HepG2 (cell line): ENCODE measurements at regions not wholly inside any gene's neighbourhood (a gene's known extent, or its start where the extent isn't known, plus 50 kb on each side); places are given as distances from the start of the nearest gene placed in this dataset.

Experiments used
- ATAC-seq: fragments of 200-7000 bp; cut with Tn5 transposase; 3 replicates; pipeline ENCODE4 v1.9.1; 2020; ENCODE audit warnings: mild to moderate bottlenecking, moderate library complexity
- BruUV-seq: library from RNA; stranded (reverse); fragments of 400-500 nt; replicated peaks from 2 replicates; lab custom pipeline; 2021; lab: Mats Ljungman, UMichigan
- CTCF ChIA-PET: fragments of 300-600 bp; formaldehyde crosslinking; extraction: SDS; loops from one replicate; lab custom pipeline; 2021; ENCODE audit warnings: low total read pairs, inconsistent platforms, low intra/inter-chr PET ratio; lab: Yijun Ruan, JAX
- POLR2A ChIA-PET: fragments of 350-600 bp; sonication (Branson Sonifier 250); formaldehyde crosslinking; loops from one replicate; lab custom pipeline; 2020; ENCODE audit warnings: antibody characterized with exemption, inconsistent platforms; lab: Yijun Ruan, JAX
- DNase-seq: peaks from one replicate; pipeline ENCODE4 v3.0.0-alpha.2; 2015; ENCODE audit warnings: low spot score
- FAIRE-seq: peaks from 3 replicates; lab custom pipeline; 2011; peaks lifted over from hg19 to GRCh38; lab: Jason Lieb, UNC
- H2AFZ ChIP-seq: one replicate; pipeline ENCODE4 v1.6.1; 2011; ENCODE audit warnings: low read length, inconsistent platforms
- H3K27ac ChIP-seq: fragments of 300-600 bp; 3 replicates; pipeline ENCODE4 v1.8.0; 2011; ENCODE audit warnings: mixed run types, mild to moderate bottlenecking, mixed read lengths, low read length, inconsistent platforms; ENCODE audit not compliant: insufficient read depth; ENCODE audit errors: extremely low read length
- H3K27me3 ChIP-seq, 2 experiments: fragments of 200-600 bp in 1 of 2; 2 replicates in 1 of 2; 3 replicates in 1 of 2; pipeline versions ENCODE4 v1.6.0 to v1.8.0; 2011; ENCODE audit warnings: low read length in 2 of 2, mild to moderate bottlenecking in 2 of 2, moderate library complexity in 2 of 2, inconsistent platforms in 1 of 2; ENCODE audit not compliant: insufficient read depth in 2 of 2, control insufficient read depth in 1 of 2
- H3K36me3 ChIP-seq, 2 experiments: fragments of 200-600 bp in 1 of 2; replicated peaks in 1 of 2; 2 replicates in 1 of 2; 3 replicates in 1 of 2; pipeline versions ENCODE4 v1.5.1 to v1.8.0; 2011; ENCODE audit warnings: low read length in 2 of 2, inconsistent platforms in 1 of 2; ENCODE audit not compliant: insufficient read depth in 2 of 2, control insufficient read depth in 1 of 2
- H3K4me1 ChIP-seq: 2 replicates; pipeline ENCODE4 v1.5.1; 2012; ENCODE audit warnings: low read length, inconsistent platforms; ENCODE audit not compliant: insufficient read depth
- H3K4me2 ChIP-seq: 2 replicates; pipeline ENCODE4 v1.6.0; 2011; ENCODE audit warnings: low read depth, low read length, inconsistent platforms
- H3K4me3 ChIP-seq, 3 experiments: fragments of 200-600 bp in 1 of 3; sonication (generic), shearing (Covaris generic) in 1 of 3; replicated peaks in 1 of 3; 2 replicates each; pipeline ENCODE4 v1.5.1; 2011 to 2016; ENCODE audit warnings: low read length in 3 of 3, inconsistent platforms in 2 of 3, low read depth in 2 of 3, mild to moderate bottlenecking in 2 of 3, control low read depth in 1 of 3, mixed read lengths in 1 of 3; ENCODE audit not compliant: insufficient read depth in 1 of 3
- H3K79me2 ChIP-seq: one replicate; pipeline ENCODE4 v1.6.1; 2011; ENCODE audit warnings: low read length, inconsistent platforms; ENCODE audit not compliant: insufficient read depth
- H3K9ac ChIP-seq: 2 replicates; pipeline ENCODE4 v1.6.0; 2011; ENCODE audit warnings: mild to moderate bottlenecking, low read depth, low read length, inconsistent platforms; ENCODE audit not compliant: insufficient read depth
- H3K9me3 ChIP-seq: 2 replicates; pipeline ENCODE4 v1.5.1; 2012; ENCODE audit warnings: mild to moderate bottlenecking, low read length
- H4K20me1 ChIP-seq: 2 replicates; pipeline ENCODE4 v1.6.0; 2011; ENCODE audit warnings: inconsistent platforms, mild to moderate bottlenecking, low read length, moderate library complexity; ENCODE audit not compliant: insufficient read depth
- BHLHE40 ChIP-seq: IDR thresholded peaks from 2 replicates; pipeline ENCODE4 v1.6.1; 2011; ENCODE audit warnings: low read length, improper control_type of control experiment
- CEBPZ ChIP-seq: IDR thresholded peaks from 2 replicates; pipeline ENCODE4 v1.6.1; 2012; ENCODE audit warnings: low read length, improper control_type of control experiment
- DR1 ChIP-seq: sonication (generic); formaldehyde crosslinking; IDR thresholded peaks from 2 replicates; pipeline ENCODE4 v1.8.0; 2021; ENCODE audit warnings: mild to moderate bottlenecking, missing genetic modification reagents, inconsistent platforms
- ELF4 ChIP-seq: sonication (generic); formaldehyde crosslinking; IDR thresholded peaks from 2 replicates; pipeline ENCODE4 v1.5.0; 2020; ENCODE audit warnings: missing genetic modification reagents, mild to moderate bottlenecking, moderate library complexity, borderline replicate concordance
- MTA1 ChIP-seq: sonication (generic); formaldehyde crosslinking; IDR thresholded peaks from 2 replicates; pipeline ENCODE4 v1.4.0; 2020; ENCODE audit warnings: missing genetic modification reagents, mild to moderate bottlenecking, borderline replicate concordance
- PITX1 ChIP-seq: sonication (generic); formaldehyde crosslinking; IDR thresholded peaks from 2 replicates; pipeline ENCODE4 v1.5.1; 2020; ENCODE audit warnings: mild to moderate bottlenecking, missing genetic modification reagents
- POGZ ChIP-seq: sonication (generic); formaldehyde crosslinking; IDR thresholded peaks from 2 replicates; pipeline ENCODE4 v1.4.0; 2020; ENCODE audit warnings: mild to moderate bottlenecking, missing genetic modification reagents
- POLR2AphosphoS5 ChIP-seq: IDR thresholded peaks from 2 replicates; pipeline ENCODE4 v1.6.1; 2012; ENCODE audit warnings: low read depth, low read length
- SIN3A ChIP-seq: IDR thresholded peaks from 2 replicates; pipeline ENCODE4 v1.6.1; 2011; ENCODE audit warnings: low read depth, mild to moderate bottlenecking, control low read depth, low read length, borderline replicate concordance
- ZFAT ChIP-seq: sonication (generic); formaldehyde crosslinking; conservative IDR thresholded peaks from 2 replicates; pipeline ENCODE4 v1.8.1; 2023; ENCODE audit warnings: missing genetic modification reagents, inconsistent platforms
- ZNF10 ChIP-seq: sonication (generic); formaldehyde crosslinking; IDR thresholded peaks from 2 replicates; pipeline ENCODE4 v1.4.0; 2020; ENCODE audit warnings: mild to moderate bottlenecking, low read depth, missing genetic modification reagents, borderline replicate concordance
- ZNF496 ChIP-seq: sonication (generic); formaldehyde crosslinking; IDR thresholded peaks from 2 replicates; pipeline ENCODE4 v1.8.1; 2023; ENCODE audit warnings: mild to moderate bottlenecking, moderate library complexity, missing genetic modification reagents; ENCODE audit not compliant: insufficient replicate concordance
- ZNF773 ChIP-seq: sonication (generic); formaldehyde crosslinking; IDR thresholded peaks from 2 replicates; pipeline ENCODE4 v1.4.0; 2020; ENCODE audit warnings: missing genetic modification reagents, borderline replicate concordance
- WGBS: methylation state at CpG from one replicate; pipeline ENCODE4 v1.1.6; 2017; ENCODE audit warnings: low lambda C conversion rate; 5-methylcytosine and 5-hydroxymethylcytosine counted together
- in situ Hi-C: cut with HindIII; loops from 2 replicates; pipeline ENCODE4 v1.10.0; 2017; ENCODE audit warnings: low pct_unique_long_range_greater_than_20kb; ENCODE audit not compliant: extremely low pct_ligation_motif_present
- intact Hi-C: fragments of 100-400 bp; cut with micrococcal nuclease; formaldehyde crosslinking; loops from one replicate; pipeline ENCODE4 v1.10.0; 2022; ENCODE audit not compliant: unreplicated experiment

GRCh38 chr13:89746554-89746953 lies 1600.9 kb upstream of the MIR17HG start:
- Histone ChIP-seq H3K36me3 (no peaks in the 10 kb centered on the region), H3K27ac (no peak overlapping the region), H3K27me3 (no peaks in the 10 kb centered on the region), H3K9me3 (no peaks in the 10 kb centered on the region), H3K4me1 (no peaks in the 10 kb centered on the region), H3K4me2 (no peak overlapping the region), H3K9ac (no peak overlapping the region), H2AFZ (no peak overlapping the region), H3K4me3 (no peak overlapping the region), H4K20me1 (no peaks in the 10 kb centered on the region), H3K79me2 (no peaks in the 10 kb centered on the region)
- ATAC-seq (no peak), DNase-seq (no peak), FAIRE-seq (no peak)
- TF ChIP-seq SIN3A, result no peak
- no peak for TF ChIP-seq CEBPZ
- no peak for TF ChIP-seq DR1 (CRISPR knock-in tag)
- no peak for TF ChIP-seq POLR2AphosphoS5
- no peak for TF ChIP-seq PITX1 (CRISPR knock-in tag)
- TF ChIP-seq MTA1, result no peak
- no peak for TF ChIP-seq ZFAT (CRISPR knock-in tag)
- no peak for TF ChIP-seq ELF4 (CRISPR knock-in tag)
- no peak for TF ChIP-seq ZNF496 (CRISPR knock-in tag)
- TF ChIP-seq ZNF10 (CRISPR knock-in tag), result no peak
- no peak for TF ChIP-seq POGZ (CRISPR knock-in tag)
- TF ChIP-seq BHLHE40, result no peak
- TF ChIP-seq ZNF773 (CRISPR knock-in tag), result no peak
- in situ Hi-C loops, result no loop called here
- ChIA-PET POLR2A (no interaction called here), CTCF (no interaction called here)
- WGBS, result 0% methylated on average over 2 of the region's 2 CpGs
- no TSS peak for BruUV-seq
- intact Hi-C loops, result no loop called here
